NCI-H2081 treated with DMSO at 0.1 percent for 48 hours (cell line): ENCODE measurements at regions not wholly inside any gene's neighbourhood (a gene's known extent, or its start where the extent isn't known, plus 50 kb on each side); places are given as distances from the start of the nearest gene placed in this dataset.

Experiments used
- DNase-seq: peaks from one replicate; lab custom pipeline; 2025; lab: John Stamatoyannopoulos, UW

GRCh38 chr7:84482476-84482875 lies 287.9 kb upstream of the SEMA3A start:
- DNase-seq, result no peak

- no peak for DNase-seq
These were observed 284.5 kb upstream of the SEMA3A start for GRCh38 chr7:84479059-84479458.

- DNase-seq, result no peak
These were observed 283.3 kb upstream of the SEMA3A start for GRCh38 chr7:84477786-84478478.

- no peak for DNase-seq
These were observed 279.8 kb upstream of the SEMA3A start for GRCh38 chr7:84474436-84474835.

- no peak for DNase-seq
These were observed 277.0 kb upstream of the SEMA3A start for GRCh38 chr7:84471576-84471975.

GRCh38 chr7:84469034-84469433 lies 274.4 kb upstream of the SEMA3A start:
- no peak for DNase-seq

GRCh38 chr7:84462259-84462658 lies 267.7 kb upstream of the SEMA3A start:
- no peak for DNase-seq

GRCh38 chr7:84461093-84461492 lies 266.5 kb upstream of the SEMA3A start:
- no peak for DNase-seq

- DNase-seq, result no peak
These were observed 261.2 kb upstream of the SEMA3A start for GRCh38 chr7:84455788-84456187.

GRCh38 chr7:84454174-84454959 lies 259.8 kb upstream of the SEMA3A start:
- DNase-seq, result no peak

GRCh38 chr7:84452618-84453017 lies 258.0 kb upstream of the SEMA3A start:
- DNase-seq, result no peak

GRCh38 chr7:84450772-84451171 lies 256.2 kb upstream of the SEMA3A start:
- no peak for DNase-seq

- no peak for DNase-seq
These were observed 253.2 kb upstream of the SEMA3A start for GRCh38 chr7:84447636-84448293.

- DNase-seq, result no peak
These were observed 252.4 kb upstream of the SEMA3A start for GRCh38 chr7:84446991-84447480.

GRCh38 chr7:84425702-84426259 lies 231.2 kb upstream of the SEMA3A start:
- DNase-seq, result no peak

GRCh38 chr7:84422790-84423189 lies 228.2 kb upstream of the SEMA3A start:
- DNase-seq, result no peak

GRCh38 chr7:84412161-84412969 lies 217.8 kb upstream of the SEMA3A start:
- no peak for DNase-seq

GRCh38 chr7:84399661-84400060 lies 205.1 kb upstream of the SEMA3A start:
- no peak for DNase-seq

- no peak for DNase-seq
These were observed 199.6 kb upstream of the SEMA3A start for GRCh38 chr7:84394219-84394618.

- DNase-seq, result no peak
These were observed 199.2 kb upstream of the SEMA3A start for GRCh38 chr7:84393786-84394185.

- no peak for DNase-seq
These were observed 196.3 kb upstream of the SEMA3A start for GRCh38 chr7:84390845-84391244.

GRCh38 chr7:84389242-84389641 lies 194.7 kb upstream of the SEMA3A start:
- no peak for DNase-seq
